ENCODE measurements at regions not wholly inside any gene's neighbourhood (a gene's known extent, or its start where the extent isn't known, plus 50 kb on each side); places are given as distances from the start of the nearest gene placed in this dataset.

DNA sequence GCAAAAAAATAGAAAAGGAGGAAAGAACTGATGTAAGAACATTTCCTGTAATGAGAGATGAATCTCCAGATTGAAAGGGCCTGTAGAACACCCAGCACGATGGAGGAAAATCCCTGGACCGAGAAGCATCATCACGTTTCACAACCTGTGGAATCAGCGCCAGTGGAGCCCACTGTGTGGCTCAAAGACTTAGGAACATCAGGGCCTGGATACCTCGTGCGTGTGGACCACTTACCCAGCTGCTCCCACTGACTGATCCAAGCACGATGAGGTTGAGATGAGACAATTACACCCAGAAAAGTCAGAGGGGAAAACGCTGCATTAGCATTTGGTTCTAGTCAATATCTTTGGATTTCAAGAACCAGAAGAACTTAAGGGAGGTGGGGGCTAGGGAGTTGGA lies 224.6 kb downstream of the SYK start:
- Histone ChIP-seq H3K27ac (replicated peaks) (no peak overlapping the region), H3K27me3 (ENCODE audit: insufficient read depth, poor library complexity, severe bottlenecking) (no peaks in the 10 kb centered on the region), H3K4me3 (replicated peaks; ENCODE audit: insufficient read depth, low read length) (no peak overlapping the region)
- TF ChIP-seq, protein P1, sequence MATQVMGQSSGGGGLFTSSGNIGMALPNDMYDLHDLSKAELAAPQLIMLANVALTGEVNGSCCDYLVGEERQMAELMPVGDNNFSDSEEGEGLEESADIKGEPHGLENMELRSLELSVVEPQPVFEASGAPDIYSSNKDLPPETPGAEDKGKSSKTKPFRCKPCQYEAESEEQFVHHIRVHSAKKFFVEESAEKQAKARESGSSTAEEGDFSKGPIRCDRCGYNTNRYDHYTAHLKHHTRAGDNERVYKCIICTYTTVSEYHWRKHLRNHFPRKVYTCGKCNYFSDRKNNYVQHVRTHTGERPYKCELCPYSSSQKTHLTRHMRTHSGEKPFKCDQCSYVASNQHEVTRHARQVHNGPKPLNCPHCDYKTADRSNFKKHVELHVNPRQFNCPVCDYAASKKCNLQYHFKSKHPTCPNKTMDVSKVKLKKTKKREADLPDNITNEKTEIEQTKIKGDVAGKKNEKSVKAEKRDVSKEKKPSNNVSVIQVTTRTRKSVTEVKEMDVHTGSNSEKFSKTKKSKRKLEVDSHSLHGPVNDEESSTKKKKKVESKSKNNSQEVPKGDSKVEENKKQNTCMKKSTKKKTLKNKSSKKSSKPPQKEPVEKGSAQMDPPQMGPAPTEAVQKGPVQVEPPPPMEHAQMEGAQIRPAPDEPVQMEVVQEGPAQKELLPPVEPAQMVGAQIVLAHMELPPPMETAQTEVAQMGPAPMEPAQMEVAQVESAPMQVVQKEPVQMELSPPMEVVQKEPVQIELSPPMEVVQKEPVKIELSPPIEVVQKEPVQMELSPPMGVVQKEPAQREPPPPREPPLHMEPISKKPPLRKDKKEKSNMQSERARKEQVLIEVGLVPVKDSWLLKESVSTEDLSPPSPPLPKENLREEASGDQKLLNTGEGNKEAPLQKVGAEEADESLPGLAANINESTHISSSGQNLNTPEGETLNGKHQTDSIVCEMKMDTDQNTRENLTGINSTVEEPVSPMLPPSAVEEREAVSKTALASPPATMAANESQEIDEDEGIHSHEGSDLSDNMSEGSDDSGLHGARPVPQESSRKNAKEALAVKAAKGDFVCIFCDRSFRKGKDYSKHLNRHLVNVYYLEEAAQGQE (IDR thresholded peaks at IDR 0.05; ENCODE audit: insufficient replicate concordance, low read depth) = no peak
- TF ChIP-seq GABPA (IDR thresholded peaks at IDR 0.05; ENCODE audit: low read depth) (no peak), POLR2AphosphoS5 (IDR thresholded peaks at IDR 0.05; ENCODE audit: low read depth) (no peak), SPI1 (IDR thresholded peaks at IDR 0.05; ENCODE audit: borderline replicate concordance, low read depth) (no peak)
- TF ChIP-seq, protein P2, sequence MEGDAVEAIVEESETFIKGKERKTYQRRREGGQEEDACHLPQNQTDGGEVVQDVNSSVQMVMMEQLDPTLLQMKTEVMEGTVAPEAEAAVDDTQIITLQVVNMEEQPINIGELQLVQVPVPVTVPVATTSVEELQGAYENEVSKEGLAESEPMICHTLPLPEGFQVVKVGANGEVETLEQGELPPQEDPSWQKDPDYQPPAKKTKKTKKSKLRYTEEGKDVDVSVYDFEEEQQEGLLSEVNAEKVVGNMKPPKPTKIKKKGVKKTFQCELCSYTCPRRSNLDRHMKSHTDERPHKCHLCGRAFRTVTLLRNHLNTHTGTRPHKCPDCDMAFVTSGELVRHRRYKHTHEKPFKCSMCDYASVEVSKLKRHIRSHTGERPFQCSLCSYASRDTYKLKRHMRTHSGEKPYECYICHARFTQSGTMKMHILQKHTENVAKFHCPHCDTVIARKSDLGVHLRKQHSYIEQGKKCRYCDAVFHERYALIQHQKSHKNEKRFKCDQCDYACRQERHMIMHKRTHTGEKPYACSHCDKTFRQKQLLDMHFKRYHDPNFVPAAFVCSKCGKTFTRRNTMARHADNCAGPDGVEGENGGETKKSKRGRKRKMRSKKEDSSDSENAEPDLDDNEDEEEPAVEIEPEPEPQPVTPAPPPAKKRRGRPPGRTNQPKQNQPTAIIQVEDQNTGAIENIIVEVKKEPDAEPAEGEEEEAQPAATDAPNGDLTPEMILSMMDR (IDR thresholded peaks at IDR 0.05; ENCODE audit: insufficient read depth, low read length) = no peak
- DNase-seq (ENCODE audit: low read depth in 1 of 2, low spot score in 1 of 2) = no peak

DNA sequence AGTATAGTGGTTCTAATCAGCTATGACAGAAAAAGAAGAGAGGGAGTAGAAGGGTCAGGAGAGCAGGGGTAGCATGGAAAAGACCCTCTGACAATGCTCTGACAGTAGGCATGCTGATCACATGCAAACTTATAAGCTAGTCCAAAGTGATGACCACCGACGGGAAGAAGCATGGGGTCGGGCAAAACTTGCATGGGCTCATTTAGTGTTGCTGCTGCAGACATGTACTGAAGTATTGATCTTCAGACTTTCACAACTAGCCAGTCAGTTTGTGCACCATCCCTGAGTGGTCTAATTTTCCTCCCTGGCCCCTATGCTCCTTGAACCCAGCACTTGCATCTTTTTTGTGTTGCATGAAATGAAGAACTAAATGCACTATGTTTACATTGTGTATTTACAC lies 225.4 kb downstream of the SYK start:
- Histone ChIP-seq H3K27ac (replicated peaks) (no peak overlapping the region), H3K27me3 (ENCODE audit: insufficient read depth, poor library complexity, severe bottlenecking) (no peaks in the 10 kb centered on the region), H3K4me3 (replicated peaks; ENCODE audit: insufficient read depth, low read length) (no peak overlapping the region)
- TF ChIP-seq, protein P1 (IDR thresholded peaks at IDR 0.05; ENCODE audit: insufficient replicate concordance, low read depth) = no peak
- TF ChIP-seq GABPA (IDR thresholded peaks at IDR 0.05; ENCODE audit: low read depth) (no peak), SPI1 (IDR thresholded peaks at IDR 0.05; ENCODE audit: borderline replicate concordance, low read depth) (no peak), POLR2AphosphoS5 (IDR thresholded peaks at IDR 0.05; ENCODE audit: low read depth) (no peak)
- TF ChIP-seq, protein P2 (IDR thresholded peaks at IDR 0.05; ENCODE audit: insufficient read depth, low read length) = no peak
- DNase-seq (ENCODE audit: low read depth in 1 of 2, low spot score in 1 of 2) = no peak

DNA sequence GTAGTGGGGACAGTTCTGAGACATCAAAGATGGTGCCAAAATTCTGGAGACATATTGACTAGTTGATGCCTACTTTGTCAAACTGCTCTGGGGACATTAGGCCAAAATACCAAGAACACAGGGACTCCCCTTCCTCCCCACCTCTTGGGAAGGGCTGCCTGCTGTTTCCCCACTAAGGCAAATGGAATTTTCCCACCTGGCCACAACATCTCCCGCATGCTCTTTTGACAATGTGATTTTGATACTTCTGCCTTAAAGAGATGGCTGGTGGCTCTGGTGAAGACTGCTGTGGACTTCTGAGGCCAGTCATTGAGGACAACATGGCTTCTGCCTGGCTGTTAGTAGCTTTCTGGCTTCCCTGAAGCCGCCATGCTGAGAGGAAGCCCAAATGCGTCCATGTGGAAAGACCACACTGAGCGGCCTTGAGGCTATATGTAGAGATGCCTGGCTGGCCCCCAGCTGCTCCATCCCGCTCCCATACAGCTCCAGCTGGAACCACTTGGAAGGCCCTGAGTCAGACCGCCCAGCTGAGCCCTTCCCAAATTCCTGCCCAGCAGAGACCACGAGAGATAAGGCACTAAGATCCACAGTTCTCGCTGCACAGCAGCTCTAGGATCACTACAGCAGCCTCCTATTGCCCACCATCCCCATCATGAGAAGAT lies 226.7 kb downstream of the SYK start:
- DNase-seq (ENCODE audit: low read depth in 1 of 2, low spot score in 1 of 2) = no peak
- TF ChIP-seq, protein P2 (IDR thresholded peaks at IDR 0.05; ENCODE audit: insufficient read depth, low read length) = no peak
- TF ChIP-seq SPI1 (IDR thresholded peaks at IDR 0.05; ENCODE audit: borderline replicate concordance, low read depth) = no peak
- TF ChIP-seq, protein P1 (IDR thresholded peaks at IDR 0.05; ENCODE audit: insufficient replicate concordance, low read depth) = no peak
- no peak for TF ChIP-seq GABPA (IDR thresholded peaks at IDR 0.05; ENCODE audit: low read depth)
- TF ChIP-seq POLR2AphosphoS5 (IDR thresholded peaks at IDR 0.05; ENCODE audit: low read depth) = no peak
- Histone ChIP-seq H3K27ac (replicated peaks) (no peak overlapping the region), H3K4me3 (replicated peaks; ENCODE audit: insufficient read depth, low read length) (no peak overlapping the region), H3K27me3 (ENCODE audit: insufficient read depth, poor library complexity, severe bottlenecking) (no peaks in the 10 kb centered on the region)

All from HL-60 (cell line).